Left lung (tissue), 4 donors: ENCODE measurements at regions not wholly inside any gene's neighbourhood (a gene's known extent, or its start where the extent isn't known, plus 50 kb on each side); places are given as distances from the start of the nearest gene placed in this dataset.

Experiments
- ATAC-seq: fragments of 200-7000 bp; cut with Tn5 transposase; one replicate; pipeline ENCODE4 v1.9.1; 2020; ENCODE audit warnings: moderate library complexity
- DNase-seq, 4 donors: peaks; one replicate each; pipeline ENCODE4 v3.0.0-alpha.2; 2013 to 2020
- H3K27ac ChIP-seq, 2 donors: fragments of 200-600 bp; sonication (generic) in 1 of 2; one replicate each; pipeline versions ENCODE4 v1.5.0 to v1.8.0; 2020 to 2021
- H3K27me3 ChIP-seq, 2 donors: fragments of 200-600 bp; sonication (generic) in 1 of 2; one replicate each; pipeline versions ENCODE4 v1.5.0 to v1.8.0; 2020 to 2021
- H3K36me3 ChIP-seq, 2 donors: fragments of 200-600 bp; sonication (generic) in 1 of 2; one replicate each; pipeline versions ENCODE4 v1.5.0 to v1.8.0; 2020 to 2021
- H3K4me1 ChIP-seq, 2 donors: fragments of 200-600 bp; one replicate each; pipeline ENCODE4 v1.8.0; 2021
- H3K4me3 ChIP-seq, 2 donors: fragments of 200-600 bp; sonication (generic) in 1 of 2; one replicate each; pipeline versions ENCODE4 v1.5.0 to v1.8.0; 2020 to 2021; ENCODE audit warnings: mild to moderate bottlenecking in 1 of 2
- H3K9me3 ChIP-seq, 2 donors: fragments of 200-600 bp; sonication (generic) in 1 of 2; one replicate each; pipeline versions ENCODE4 v1.5.0 to v1.8.0; 2020 to 2021
- CTCF ChIP-seq, 2 donors: fragments of 200-600 bp; sonication (generic) in 1 of 2; IDR thresholded peaks; one replicate each; pipeline versions ENCODE4 v1.5.0 to v1.8.0; 2021; ENCODE audit warnings: antibody characterized with exemption in 2 of 2
- intact Hi-C, 2 donors: fragments of 100-400 bp; cut with DNase I; formaldehyde crosslinking; loops; one replicate each; pipeline versions ENCODE4 v1.11.2 to v1.14.2; 2022
- donor health status: DM: no; HTN: yes; CAD: no.
- donor health status: DM: no; HTN: no; CAD: no.

- intact Hi-C loops, result no loop called here
- ATAC-seq (no peak), DNase-seq (no peak)
- H3K36me3 ChIP-seq, result no peaks in the 10 kb centered on the region
- TF ChIP-seq CTCF (IDR thresholded peaks at IDR 0.05), result no peak
- no peaks in the 10 kb centered on the region for H3K4me1 ChIP-seq
- no peak overlapping the region for H3K27ac ChIP-seq
- no peaks in the 10 kb centered on the region for H3K9me3 ChIP-seq
- no peak overlapping the region for H3K4me3 ChIP-seq
- H3K27me3 ChIP-seq, result no peaks in the 10 kb centered on the region
These were observed 138.4 kb downstream of the FAM161A start for GRCh38 chr2:61715506-61715905.

GRCh38 chr2:61714210-61714609 is 139.7 kb downstream of the FAM161A start:
- DNase-seq (no peak), ATAC-seq (no peak)
- intact Hi-C loops, result no loop called here
- no peak overlapping the region for H3K4me3 ChIP-seq
- H3K9me3 ChIP-seq, result no peaks in the 10 kb centered on the region
- H3K27ac ChIP-seq, result no peak overlapping the region
- H3K4me1 ChIP-seq, result no peaks in the 10 kb centered on the region
- H3K36me3 ChIP-seq, result no peaks in the 10 kb centered on the region
- TF ChIP-seq CTCF (IDR thresholded peaks at IDR 0.05), result no peak
- no peaks in the 10 kb centered on the region for H3K27me3 ChIP-seq

GRCh38 chr2:61713457-61713856 is 140.4 kb downstream of the FAM161A start:
- H3K27me3 ChIP-seq, result no peaks in the 10 kb centered on the region
- intact Hi-C loops, result no loop called here
- no peak for TF ChIP-seq CTCF (IDR thresholded peaks at IDR 0.05)
- DNase-seq, result no peak
- H3K4me1 ChIP-seq, result no peaks in the 10 kb centered on the region
- no peaks in the 10 kb centered on the region for H3K9me3 ChIP-seq
- ATAC-seq, result no peak
- H3K4me3 ChIP-seq, result no peak overlapping the region
- no peak overlapping the region for H3K27ac ChIP-seq
- no peaks in the 10 kb centered on the region for H3K36me3 ChIP-seq

GRCh38 chr2:61712060-61712459 is 141.8 kb downstream of the FAM161A start:
- no peak overlapping the region for H3K27ac ChIP-seq
- no peak for TF ChIP-seq CTCF (IDR thresholded peaks at IDR 0.05)

DNA sequence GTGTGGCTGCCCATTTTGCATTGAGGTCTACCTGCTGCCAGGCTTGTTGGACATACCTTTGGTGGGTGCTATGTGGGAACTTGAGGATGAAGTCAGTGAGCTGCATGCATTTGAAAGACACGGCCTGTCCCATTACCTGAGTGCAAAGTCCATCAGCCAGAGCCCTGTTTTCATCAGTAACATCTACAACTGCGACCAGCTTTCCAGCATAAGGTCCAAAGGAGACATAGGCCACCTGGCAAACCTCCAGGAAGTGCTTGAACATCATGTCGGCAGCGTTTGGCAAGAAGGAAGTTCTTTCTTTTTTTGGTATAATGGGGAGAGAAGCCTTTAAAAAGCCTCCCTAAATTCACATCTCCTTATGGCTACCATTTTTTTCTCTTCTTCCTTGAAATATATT is 143.1 kb downstream of the FAM161A start:
- ATAC-seq (no peak), DNase-seq (no peak)
- no peaks in the 10 kb centered on the region for H3K9me3 ChIP-seq
- H3K4me1 ChIP-seq, result no peaks in the 10 kb centered on the region
- H3K27me3 ChIP-seq, result no peaks in the 10 kb centered on the region
- no peak for TF ChIP-seq CTCF (IDR thresholded peaks at IDR 0.05)
- no peaks in the 10 kb centered on the region for H3K36me3 ChIP-seq
- H3K27ac ChIP-seq, result no peak overlapping the region
- H3K4me3 ChIP-seq, result no peak overlapping the region
- intact Hi-C loops, result no loop called here

More at GRCh38 chr2:61712060-61712459, 141.8 kb downstream of the FAM161A start:
- ATAC-seq, result no peak
- DNase-seq, result no peak
- Histone ChIP-seq H3K4me3 (no peak overlapping the region), H3K9me3 (no peaks in the 10 kb centered on the region), H3K4me1 (no peaks in the 10 kb centered on the region), H3K36me3 (no peaks in the 10 kb centered on the region), H3K27me3 (no peaks in the 10 kb centered on the region)
- intact Hi-C loops, result no loop called here
